ENCODE measurements at regions not wholly inside any gene's neighbourhood (a gene's known extent, or its start where the extent isn't known, plus 50 kb on each side); places are given as distances from the start of the nearest gene placed in this dataset.
"Not testable (repeated sequence)": the region's sequence is repeated elsewhere in the genome, so short reads cannot be mapped to it uniquely, and the experiment has no call there.

DNA sequence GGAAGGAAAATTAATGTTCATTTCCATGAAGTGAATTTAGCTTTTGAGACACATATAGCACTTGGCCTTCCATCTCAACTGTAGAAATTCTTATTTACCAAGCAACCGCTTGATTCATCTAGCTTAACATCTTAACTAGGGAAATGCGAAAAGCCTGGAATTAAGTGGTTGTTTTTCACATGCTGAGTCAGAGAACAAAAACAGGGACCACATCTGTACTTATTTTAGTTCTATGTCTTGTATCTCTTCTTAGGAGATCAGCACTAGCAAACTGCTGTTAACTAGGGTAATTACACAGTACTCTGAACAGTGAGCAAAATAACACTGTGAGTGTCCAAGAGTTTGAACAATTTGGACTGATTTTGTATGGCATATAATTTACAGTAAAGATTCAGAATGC, 590.9 kb upstream of the NRSN1 start:
- DNase-seq (ENCODE audit: low spot score in 2 of 2) = no peak
- intact Hi-C loops (cut with DNase I; ENCODE audit: low total_unique reads) = no loop called here
- H3K4me3 ChIP-seq (ENCODE audit: low read depth, poor library complexity, severe bottlenecking) = no peak overlapping the region
- TF ChIP-seq POLR2A (IDR thresholded peaks at IDR 0.05) = no peak
- TF ChIP-seq, protein P1, sequence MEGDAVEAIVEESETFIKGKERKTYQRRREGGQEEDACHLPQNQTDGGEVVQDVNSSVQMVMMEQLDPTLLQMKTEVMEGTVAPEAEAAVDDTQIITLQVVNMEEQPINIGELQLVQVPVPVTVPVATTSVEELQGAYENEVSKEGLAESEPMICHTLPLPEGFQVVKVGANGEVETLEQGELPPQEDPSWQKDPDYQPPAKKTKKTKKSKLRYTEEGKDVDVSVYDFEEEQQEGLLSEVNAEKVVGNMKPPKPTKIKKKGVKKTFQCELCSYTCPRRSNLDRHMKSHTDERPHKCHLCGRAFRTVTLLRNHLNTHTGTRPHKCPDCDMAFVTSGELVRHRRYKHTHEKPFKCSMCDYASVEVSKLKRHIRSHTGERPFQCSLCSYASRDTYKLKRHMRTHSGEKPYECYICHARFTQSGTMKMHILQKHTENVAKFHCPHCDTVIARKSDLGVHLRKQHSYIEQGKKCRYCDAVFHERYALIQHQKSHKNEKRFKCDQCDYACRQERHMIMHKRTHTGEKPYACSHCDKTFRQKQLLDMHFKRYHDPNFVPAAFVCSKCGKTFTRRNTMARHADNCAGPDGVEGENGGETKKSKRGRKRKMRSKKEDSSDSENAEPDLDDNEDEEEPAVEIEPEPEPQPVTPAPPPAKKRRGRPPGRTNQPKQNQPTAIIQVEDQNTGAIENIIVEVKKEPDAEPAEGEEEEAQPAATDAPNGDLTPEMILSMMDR (IDR thresholded peaks at IDR 0.05) = no peak
- WGBS, 2 donors = 78 to 89% methylated on average over 2 of the region's 2 CpGs

DNA sequence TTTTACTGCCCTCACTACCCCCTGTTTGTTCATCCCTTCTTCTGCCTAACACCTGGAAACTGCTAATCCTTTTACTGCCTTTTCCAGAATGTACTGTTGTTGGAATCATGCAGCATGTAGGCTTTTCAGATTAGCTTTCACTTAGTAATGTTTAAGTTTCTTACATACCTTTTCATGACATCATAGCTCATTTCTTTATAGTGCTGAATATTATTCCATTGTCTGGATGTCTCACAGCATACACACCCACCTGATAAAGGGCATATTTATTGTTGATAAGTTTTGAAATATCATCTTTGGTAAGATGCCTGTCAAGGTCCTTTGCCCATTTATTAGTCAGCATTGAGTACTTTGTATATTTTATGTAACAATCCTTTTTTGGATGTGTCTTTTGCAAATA, 588.2 kb upstream of the NRSN1 start:
- intact Hi-C loops (cut with DNase I; ENCODE audit: low total_unique reads) = no loop called here
- TF ChIP-seq POLR2A (IDR thresholded peaks at IDR 0.05) = no peak
- TF ChIP-seq, protein P1 (IDR thresholded peaks at IDR 0.05) = no peak
- H3K4me3 ChIP-seq (ENCODE audit: low read depth, poor library complexity, severe bottlenecking) = no peak overlapping the region
- DNase-seq (ENCODE audit: low spot score in 2 of 2) = no peak

DNA sequence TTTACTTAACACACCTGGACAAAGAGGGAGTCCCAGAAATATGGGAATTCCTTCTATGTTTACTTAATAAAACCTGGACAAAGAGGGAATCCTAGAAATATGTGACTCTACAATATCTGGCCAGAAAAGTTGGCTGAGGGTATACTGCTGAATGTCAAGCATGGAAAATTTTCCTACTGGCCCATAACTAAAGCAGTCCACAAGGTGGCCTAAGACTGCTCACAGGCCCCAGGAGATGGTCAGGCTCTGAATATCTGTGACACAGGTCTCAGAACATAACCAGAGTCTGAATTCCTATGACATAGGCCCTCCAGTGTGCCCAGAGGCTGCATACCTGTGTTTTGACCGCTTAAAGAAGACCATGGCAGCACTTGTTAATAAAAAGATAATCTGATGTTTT, 578.2 kb upstream of the NRSN1 start:
- intact Hi-C loops (cut with DNase I; ENCODE audit: low total_unique reads) = no loop called here
- WGBS, 2 donors = 85 to 91% methylated on average over 1 of the region's 1 CpG
- H3K4me3 ChIP-seq (ENCODE audit: low read depth, poor library complexity, severe bottlenecking) = no peak overlapping the region
- TF ChIP-seq POLR2A (IDR thresholded peaks at IDR 0.05) = no peak
- TF ChIP-seq, protein P1 (IDR thresholded peaks at IDR 0.05) = no peak
- DNase-seq (ENCODE audit: low spot score in 2 of 2) = no peak

DNA sequence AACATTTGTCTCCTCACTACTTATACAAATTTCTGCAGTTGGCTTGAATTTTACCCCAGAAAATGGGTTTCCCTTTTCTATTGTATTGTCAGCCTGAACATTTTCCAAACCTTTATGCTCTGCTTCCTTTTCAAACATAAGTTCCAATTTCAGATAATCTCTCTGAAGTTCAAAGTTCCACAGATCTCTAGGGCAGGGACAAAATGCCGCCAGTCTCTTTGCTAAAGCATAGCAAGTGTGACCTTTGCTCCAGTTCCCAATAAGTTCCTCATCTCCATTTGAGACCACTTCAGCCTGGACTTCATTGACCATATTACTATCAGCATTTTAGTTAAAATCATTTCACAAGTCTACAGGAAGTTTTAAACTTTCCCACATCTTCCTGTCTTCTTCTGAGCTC, 571.1 kb upstream of the NRSN1 start:
- DNase-seq (ENCODE audit: low spot score in 2 of 2); H3K4me3 ChIP-seq (ENCODE audit: low read depth, poor library complexity, severe bottlenecking); intact Hi-C loops (cut with DNase I; ENCODE audit: low total_unique reads): not testable (repeated sequence)
- WGBS, 2 donors = 90 to 92% methylated on average over 1 of the region's 1 CpG

DNA sequence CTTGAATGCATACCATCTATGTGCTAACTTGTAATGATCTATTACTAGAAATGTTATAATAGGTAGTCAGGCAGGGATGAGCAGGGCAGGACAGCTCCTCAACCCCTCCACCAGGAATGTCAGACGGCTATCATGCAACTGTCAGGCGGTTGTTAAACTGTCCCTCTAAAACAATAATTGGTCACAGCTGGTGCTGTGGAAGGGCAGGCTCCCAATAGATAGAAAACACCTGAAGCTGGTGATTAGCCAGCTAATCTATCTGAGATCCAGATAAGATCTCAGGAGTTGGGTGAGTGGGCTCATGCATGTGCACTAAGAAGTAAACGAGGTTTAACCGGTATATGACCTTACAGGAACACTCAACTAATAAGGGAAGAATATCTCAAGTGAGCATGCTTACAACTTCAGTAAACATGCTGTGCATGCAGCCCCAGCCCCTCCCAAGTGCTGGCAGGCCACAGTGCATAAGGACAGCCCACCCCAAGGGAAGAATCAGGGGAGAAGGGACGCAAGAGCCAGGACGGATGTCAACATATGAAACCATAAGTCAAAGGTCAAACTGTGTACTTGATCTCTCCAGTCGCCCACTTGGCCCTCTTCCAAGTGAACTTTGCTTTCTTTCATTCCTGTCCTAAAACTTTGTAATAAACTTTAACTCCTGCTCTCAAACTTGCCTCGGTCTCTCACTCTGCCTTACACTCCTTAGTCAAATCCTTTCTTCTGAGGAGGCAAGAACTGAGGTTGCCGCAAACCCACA, 566.2 kb upstream of the NRSN1 start:
- no peak for DNase-seq (ENCODE audit: low spot score in 2 of 2)
- H3K4me3 ChIP-seq (ENCODE audit: low read depth, poor library complexity, severe bottlenecking) = no peak overlapping the region
- intact Hi-C loops (cut with DNase I; ENCODE audit: low total_unique reads) = no loop called here
- TF ChIP-seq, protein P1 (IDR thresholded peaks at IDR 0.05) = no peak
- TF ChIP-seq POLR2A (IDR thresholded peaks at IDR 0.05) = no peak
- 69 to 78% methylated on average over 9 of the region's 9 CpGs for WGBS, 2 donors

DNA sequence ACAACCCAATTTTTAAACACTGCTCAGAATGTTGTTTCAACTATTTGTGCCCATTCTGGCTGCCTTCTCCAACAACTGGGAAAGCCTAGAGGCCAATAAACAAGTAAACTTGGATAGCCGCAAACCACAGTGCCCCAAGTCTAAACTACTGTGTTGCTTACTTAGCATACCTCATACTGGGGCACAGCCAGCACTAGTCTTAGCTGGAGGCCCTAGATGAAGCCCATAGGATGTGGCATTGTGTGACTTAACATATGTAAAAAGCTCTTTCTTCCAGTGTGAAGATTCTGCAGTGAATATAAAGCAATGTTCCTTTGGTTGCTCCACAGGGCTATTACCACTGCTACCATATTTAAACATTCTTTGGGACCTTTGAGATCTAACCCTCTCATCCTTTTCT, 564.3 kb upstream of the NRSN1 start:
- no peak for DNase-seq (ENCODE audit: low spot score in 2 of 2)
- TF ChIP-seq, protein P1 (IDR thresholded peaks at IDR 0.05) = no peak
- no peak for TF ChIP-seq POLR2A (IDR thresholded peaks at IDR 0.05)
- intact Hi-C loops (cut with DNase I; ENCODE audit: low total_unique reads) = no loop called here
- H3K4me3 ChIP-seq (ENCODE audit: low read depth, poor library complexity, severe bottlenecking) = no peak overlapping the region
- 81 to 100% methylated on average over 1 of the region's 1 CpG for WGBS, 2 donors
